Left lung (tissue), 4 donors: ENCODE measurements at regions not wholly inside any gene's neighbourhood (a gene's known extent, or its start where the extent isn't known, plus 50 kb on each side); places are given as distances from the start of the nearest gene placed in this dataset.
"Not testable (repeated sequence)": the region's sequence is repeated elsewhere in the genome, so short reads cannot be mapped to it uniquely, and the experiment has no call there.

Experiments used
- ATAC-seq: fragments of 200-7000 bp; cut with Tn5 transposase; one replicate; pipeline ENCODE4 v1.9.1; 2020; ENCODE audit warnings: moderate library complexity
- DNase-seq, 4 donors: peaks; one replicate each; pipeline ENCODE4 v3.0.0-alpha.2; 2013 to 2020
- H3K27ac ChIP-seq, 2 donors: fragments of 200-600 bp; sonication (generic) in 1 of 2; one replicate each; pipeline versions ENCODE4 v1.5.0 to v1.8.0; 2020 to 2021
- H3K27me3 ChIP-seq, 2 donors: fragments of 200-600 bp; sonication (generic) in 1 of 2; one replicate each; pipeline versions ENCODE4 v1.5.0 to v1.8.0; 2020 to 2021
- H3K36me3 ChIP-seq, 2 donors: fragments of 200-600 bp; sonication (generic) in 1 of 2; one replicate each; pipeline versions ENCODE4 v1.5.0 to v1.8.0; 2020 to 2021
- H3K4me1 ChIP-seq, 2 donors: fragments of 200-600 bp; one replicate each; pipeline ENCODE4 v1.8.0; 2021
- H3K4me3 ChIP-seq, 2 donors: fragments of 200-600 bp; sonication (generic) in 1 of 2; one replicate each; pipeline versions ENCODE4 v1.5.0 to v1.8.0; 2020 to 2021; ENCODE audit warnings: mild to moderate bottlenecking in 1 of 2
- H3K9me3 ChIP-seq, 2 donors: fragments of 200-600 bp; sonication (generic) in 1 of 2; one replicate each; pipeline versions ENCODE4 v1.5.0 to v1.8.0; 2020 to 2021
- intact Hi-C, 2 donors: fragments of 100-400 bp; cut with DNase I; formaldehyde crosslinking; loops; one replicate each; pipeline versions ENCODE4 v1.11.2 to v1.14.2; 2022
- TF ChIP-seq, protein P1 (sequence below), 2 donors: fragments of 200-600 bp; sonication (generic) in 1 of 2; IDR thresholded peaks; one replicate each; pipeline versions ENCODE4 v1.5.0 to v1.8.0; 2021; ENCODE audit warnings: antibody characterized with exemption in 2 of 2
- donor health status: DM: no; HTN: yes; CAD: no.
- donor health status: DM: no; HTN: no; CAD: no.

- H3K36me3 ChIP-seq, result no peaks in the 10 kb centered on the region
- intact Hi-C loops, result no loop called here
- no peaks in the 10 kb centered on the region for H3K4me1 ChIP-seq
- DNase-seq (peak in 1 of 4 donors; percentile 27), ATAC-seq (no peak)
- TF ChIP-seq, protein P1, sequence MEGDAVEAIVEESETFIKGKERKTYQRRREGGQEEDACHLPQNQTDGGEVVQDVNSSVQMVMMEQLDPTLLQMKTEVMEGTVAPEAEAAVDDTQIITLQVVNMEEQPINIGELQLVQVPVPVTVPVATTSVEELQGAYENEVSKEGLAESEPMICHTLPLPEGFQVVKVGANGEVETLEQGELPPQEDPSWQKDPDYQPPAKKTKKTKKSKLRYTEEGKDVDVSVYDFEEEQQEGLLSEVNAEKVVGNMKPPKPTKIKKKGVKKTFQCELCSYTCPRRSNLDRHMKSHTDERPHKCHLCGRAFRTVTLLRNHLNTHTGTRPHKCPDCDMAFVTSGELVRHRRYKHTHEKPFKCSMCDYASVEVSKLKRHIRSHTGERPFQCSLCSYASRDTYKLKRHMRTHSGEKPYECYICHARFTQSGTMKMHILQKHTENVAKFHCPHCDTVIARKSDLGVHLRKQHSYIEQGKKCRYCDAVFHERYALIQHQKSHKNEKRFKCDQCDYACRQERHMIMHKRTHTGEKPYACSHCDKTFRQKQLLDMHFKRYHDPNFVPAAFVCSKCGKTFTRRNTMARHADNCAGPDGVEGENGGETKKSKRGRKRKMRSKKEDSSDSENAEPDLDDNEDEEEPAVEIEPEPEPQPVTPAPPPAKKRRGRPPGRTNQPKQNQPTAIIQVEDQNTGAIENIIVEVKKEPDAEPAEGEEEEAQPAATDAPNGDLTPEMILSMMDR (IDR thresholded peaks at IDR 0.05), result no peak
- H3K9me3 ChIP-seq, result peaks cover 0 to 3% of the 10 kb centered on the region in 2 donors
- H3K27ac ChIP-seq, result no peak overlapping the region
- no peak overlapping the region for H3K4me3 ChIP-seq
- H3K27me3 ChIP-seq, result no peaks in the 10 kb centered on the region
These were observed 308.8 kb upstream of the FAM98A start for GRCh38 chr2:33907866-33908265.

DNA sequence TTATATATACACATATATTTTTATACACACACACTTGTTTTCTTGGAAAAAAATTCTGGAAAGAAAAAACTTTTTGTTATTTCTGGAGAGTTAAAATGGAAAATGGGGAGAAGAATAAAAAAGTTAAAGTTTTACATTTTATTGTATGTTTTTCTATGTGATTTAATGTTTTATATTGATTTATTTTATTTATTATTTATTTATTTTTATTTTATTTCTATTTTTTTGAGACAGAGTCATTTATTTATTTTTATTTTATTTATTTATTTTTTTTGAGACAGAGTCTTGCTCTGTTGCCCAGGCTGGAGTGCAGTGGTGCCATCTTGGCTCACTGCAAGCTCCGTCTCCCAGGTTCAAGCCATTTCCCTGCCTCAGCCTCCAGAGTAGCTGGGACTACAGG lies 307.0 kb upstream of the FAM98A start:
- H3K4me1 ChIP-seq, DNase-seq, intact Hi-C loops, H3K27me3 ChIP-seq, ATAC-seq, H3K36me3 ChIP-seq, H3K4me3 ChIP-seq, H3K27ac ChIP-seq, H3K9me3 ChIP-seq: not testable (repeated sequence)

DNA sequence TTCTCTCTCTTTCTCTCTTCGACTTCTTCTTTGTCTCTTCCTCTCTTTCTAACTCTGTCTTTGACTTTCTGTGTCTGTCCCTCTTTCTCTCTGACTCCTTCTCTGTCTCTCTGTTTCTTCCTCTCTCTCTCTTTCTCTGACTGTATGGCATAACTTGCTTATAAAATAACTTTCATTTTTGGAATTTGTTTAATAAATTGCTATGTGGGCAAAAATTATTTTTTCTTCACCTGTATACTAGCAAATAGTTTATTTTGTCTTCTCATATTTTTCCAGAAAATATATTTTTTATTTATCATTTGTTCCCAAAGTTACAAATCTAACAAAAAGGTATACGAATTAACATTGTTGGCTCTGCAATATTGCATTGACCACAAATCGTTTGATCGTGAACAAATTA lies 305.7 kb upstream of the FAM98A start:
- DNase-seq (no peak), ATAC-seq (no peak)
- intact Hi-C loops, result no loop called here
- Histone ChIP-seq H3K36me3 (no peaks in the 10 kb centered on the region), H3K27ac (no peak overlapping the region), H3K9me3 (no peaks in the 10 kb centered on the region), H3K4me3 (no peak overlapping the region), H3K4me1 (no peaks in the 10 kb centered on the region), H3K27me3 (no peaks in the 10 kb centered on the region)
- TF ChIP-seq, protein P1 (IDR thresholded peaks at IDR 0.05), result no peak

DNA sequence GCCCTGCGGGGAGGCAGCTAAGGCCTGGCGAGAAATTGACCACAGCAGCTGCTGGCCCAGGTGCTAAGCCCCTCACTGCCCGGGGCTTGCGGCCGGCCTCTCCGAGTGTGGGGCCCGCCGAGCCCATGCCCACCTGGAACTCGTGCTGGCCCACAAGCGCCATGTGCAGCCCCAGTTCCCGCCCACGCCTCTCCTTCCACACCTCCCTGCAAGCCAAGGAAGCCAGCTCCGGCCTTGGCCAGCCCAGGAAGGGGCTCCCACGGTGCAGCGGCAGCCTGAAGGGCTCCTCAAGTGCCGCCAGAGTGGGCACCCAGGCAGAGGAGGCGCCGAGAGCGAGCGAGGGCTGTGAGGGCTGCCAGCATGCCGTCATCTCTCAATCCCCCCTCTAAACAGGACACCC lies 304.6 kb upstream of the FAM98A start:
- no peak overlapping the region for H3K27ac ChIP-seq
- no peaks in the 10 kb centered on the region for H3K4me1 ChIP-seq
- ATAC-seq (no peak), DNase-seq (no peak)
- no peak overlapping the region for H3K4me3 ChIP-seq
- no peaks in the 10 kb centered on the region for H3K36me3 ChIP-seq
- TF ChIP-seq, protein P1 (IDR thresholded peaks at IDR 0.05), result no peak
- H3K9me3 ChIP-seq, result no peaks in the 10 kb centered on the region
- no peaks in the 10 kb centered on the region for H3K27me3 ChIP-seq
- intact Hi-C loops, result no loop called here

- no peak overlapping the region for H3K27ac ChIP-seq
- no peaks in the 10 kb centered on the region for H3K9me3 ChIP-seq
- no peak for DNase-seq
- H3K27me3 ChIP-seq, result no peaks in the 10 kb centered on the region
- H3K4me3 ChIP-seq, result no peak overlapping the region
- intact Hi-C loops, result no loop called here
- ATAC-seq, result no peak
- H3K4me1 ChIP-seq, result no peaks in the 10 kb centered on the region
- H3K36me3 ChIP-seq, result no peaks in the 10 kb centered on the region
- TF ChIP-seq, protein P1 (IDR thresholded peaks at IDR 0.05), result no peak
These were observed 304.1 kb upstream of the FAM98A start for GRCh38 chr2:33903215-33903614.

GRCh38 chr2:33900610-33901009 lies 301.5 kb upstream of the FAM98A start:
- no peak for ATAC-seq
- no peak for DNase-seq
- H3K4me1 ChIP-seq, result no peaks in the 10 kb centered on the region
- H3K36me3 ChIP-seq, result no peaks in the 10 kb centered on the region
- H3K27ac ChIP-seq, result no peak overlapping the region
- intact Hi-C loops, result no loop called here
- H3K9me3 ChIP-seq, result no peaks in the 10 kb centered on the region
- TF ChIP-seq, protein P1 (IDR thresholded peaks at IDR 0.05), result no peak
- no peaks in the 10 kb centered on the region for H3K27me3 ChIP-seq
- no peak overlapping the region for H3K4me3 ChIP-seq
